T-cell (primary cell): ENCODE measurements at regions not wholly inside any gene's neighbourhood (a gene's known extent, or its start where the extent isn't known, plus 50 kb on each side); places are given as distances from the start of the nearest gene placed in this dataset.
A peak's percentile ranks its signal among the peaks of the same experiment; 100 is the strongest.

ENCODE experiments used
- ATAC-seq, 4 experiments: fragments of 200-7000 bp in 3 of 4; fragments of 150-1000 bp in 1 of 4; cut with Tn5 transposase; replicated peaks in 1 of 4; 1 replicate in 3 of 4; 2 replicates in 1 of 4; pipeline ENCODE4 v1.10.0; 2021; ENCODE audit warnings: moderate library complexity in 3 of 4, mild to moderate bottlenecking in 2 of 4, moderate number of reproducible peaks in 1 of 4
- CTCF ChIA-PET, 2 donors: fragments of 300-600 bp; sonication (Branson Sonifier 250); formaldehyde crosslinking; loops; one replicate each; lab custom pipeline; 2022; ENCODE audit warnings: antibody characterized with exemption in 2 of 2; lab: Charles Lee
- POLR2A ChIA-PET, 2 donors: fragments of 300-600 bp; sonication (Branson Sonifier 250); formaldehyde crosslinking; loops; one replicate each; lab custom pipeline; 2022; ENCODE audit warnings: antibody characterized with exemption in 2 of 2; lab: Charles Lee
- DNase-seq, 35 experiments: peaks; one replicate each; pipeline versions ENCODE4 v3.0.0 to v3.0.0-alpha.2; 2013 to 2023
- H3K27ac ChIP-seq: one replicate; pipeline ENCODE4 v1.5.1; 2013; ENCODE audit warnings: low read length
- H3K27me3 ChIP-seq, 2 experiments: replicated peaks in 1 of 2; 1 replicate in 1 of 2; 2 replicates in 1 of 2; pipeline versions ENCODE4 v1.6.1 to v1.7.0; 2013; ENCODE audit warnings: low read length in 1 of 2, mixed read lengths in 1 of 2; ENCODE audit not compliant: control insufficient read depth in 2 of 2, insufficient read depth in 2 of 2; ENCODE audit errors: extremely low read depth in 1 of 2
- H3K36me3 ChIP-seq, 2 donors: 1 replicate in 1 of 2; 2 replicates in 1 of 2; pipeline versions ENCODE4 v1.6.1 to v1.7.0; 2013; ENCODE audit warnings: low read length in 1 of 2; ENCODE audit not compliant: control insufficient read depth in 2 of 2, insufficient read depth in 1 of 2; ENCODE audit errors: extremely low read depth in 1 of 2
- H3K4me1 ChIP-seq, 2 experiments: 1 replicate in 1 of 2; 2 replicates in 1 of 2; pipeline versions ENCODE4 v1.6.1 to v1.7.0; 2013; ENCODE audit warnings: low read length in 2 of 2, mixed read lengths in 1 of 2; ENCODE audit not compliant: insufficient read depth in 2 of 2, control insufficient read depth in 1 of 2; ENCODE audit errors: extremely low read depth in 1 of 2
- H3K4me3 ChIP-seq, 2 donors: 1 replicate in 1 of 2; 2 replicates in 1 of 2; pipeline versions ENCODE4 v1.5.1 to v1.7.0; 2013; ENCODE audit warnings: mild to moderate bottlenecking in 2 of 2, low read length in 1 of 2, moderate library complexity in 1 of 2; ENCODE audit not compliant: control insufficient read depth in 1 of 2; ENCODE audit errors: extremely low read depth in 1 of 2
- H3K9me3 ChIP-seq: 2 replicates; pipeline ENCODE4 v1.7.0; 2013
- H3K27ac Mint-ChIP-seq, 2 donors: one replicate each; pipeline ENCODE4 v1.8.0; 2020 to 2021; ENCODE audit warnings: mild to moderate bottlenecking in 2 of 2, mixed read lengths in 2 of 2
- H3K27me3 Mint-ChIP-seq, 2 donors: one replicate each; pipeline ENCODE4 v1.8.0; 2021 to 2022; ENCODE audit warnings: mixed read lengths in 2 of 2
- H3K36me3 Mint-ChIP-seq: one replicate; pipeline ENCODE4 v1.8.0; 2021; ENCODE audit warnings: mixed read lengths
- H3K4me1 Mint-ChIP-seq, 3 donors: one replicate each; pipeline ENCODE4 v1.8.0; 2020 to 2022; ENCODE audit warnings: mixed read lengths in 3 of 3, mild to moderate bottlenecking in 1 of 3
- H3K4me3 Mint-ChIP-seq, 3 donors: one replicate each; pipeline ENCODE4 v1.8.0; 2020 to 2022; ENCODE audit warnings: mild to moderate bottlenecking in 3 of 3, mixed read lengths in 3 of 3, moderate library complexity in 3 of 3
- H3K9me3 Mint-ChIP-seq, 3 donors: one replicate each; pipeline ENCODE4 v1.8.0; 2020 to 2022; ENCODE audit warnings: mixed read lengths in 3 of 3
- WGBS: methylation state at CpG from one replicate; pipeline ENCODE4 v1.1.5; 2013; ENCODE audit warnings: missing lambda C conversion rate; ENCODE audit not compliant: insufficient coverage; 5-methylcytosine and 5-hydroxymethylcytosine counted together

DNA sequence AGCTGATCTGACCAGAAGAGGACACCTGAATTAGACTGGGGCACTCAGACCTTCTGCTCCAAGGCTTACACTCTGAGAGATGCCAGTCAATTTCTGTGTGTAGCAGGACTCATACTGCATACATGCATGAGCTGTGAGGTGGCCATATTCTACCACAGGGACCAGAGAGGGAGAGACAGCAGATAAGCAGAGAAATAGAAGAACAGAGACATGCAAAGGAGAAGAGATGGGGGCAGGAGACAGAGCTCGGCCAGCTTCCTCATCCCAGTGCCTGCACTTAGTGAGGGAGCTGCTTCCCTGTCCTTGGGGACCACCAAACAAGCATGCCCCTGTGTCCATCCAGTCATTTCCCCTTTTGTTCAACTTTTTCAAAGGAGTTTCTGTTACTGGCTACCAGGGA lies 73.9 kb upstream of the ALK start:
- no peaks in the 10 kb centered on the region for H3K36me3 ChIP-seq
- no peak overlapping the region for H3K27ac ChIP-seq
- no CpG with 5 or more reads among the region's 1 CpG for WGBS
- DNase-seq = no peak
- Mint-ChIP-seq H3K36me3 (no peaks in the 10 kb centered on the region), H3K4me1 (peaks cover 0 to 4% (median 0%) of the 10 kb centered on the region in 3 donors), H3K9me3 (peaks cover 4 to 14% (median 12%) of the 10 kb centered on the region in 3 donors), H3K27me3 (peaks cover 25 to 28% of the 10 kb centered on the region in 2 donors), H3K27ac (no peak overlapping the region), H3K4me3 (no peak overlapping the region)
- H3K4me1 ChIP-seq = no peaks in the 10 kb centered on the region
- ATAC-seq = no peak
- H3K4me3 ChIP-seq = no peak overlapping the region
- peaks cover 3 to 12% of the 10 kb centered on the region in 2 experiments for H3K27me3 ChIP-seq
- POLR2A ChIA-PET = no interaction called here
- CTCF ChIA-PET = no interaction called here
- peaks cover 2% of the 10 kb centered on the region for H3K9me3 ChIP-seq

DNA sequence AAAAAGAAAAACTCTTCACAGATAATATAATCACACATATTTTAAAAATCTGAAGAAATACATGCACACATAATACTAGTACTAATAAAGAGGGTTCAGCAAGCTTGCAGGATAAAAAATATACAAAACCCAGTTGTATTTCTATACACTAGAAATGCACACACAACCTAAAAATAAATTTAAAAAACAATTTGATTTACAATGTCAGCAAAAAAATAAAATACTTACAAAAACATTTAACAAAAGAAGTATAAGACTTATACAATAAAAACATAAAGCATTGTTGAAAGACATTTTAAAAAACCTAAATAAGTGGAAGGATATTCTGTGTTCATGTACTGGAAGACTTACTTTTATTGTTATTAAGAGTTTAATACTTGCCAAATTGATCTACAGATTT lies 81.7 kb upstream of the ALK start:
- peaks cover 2% of the 10 kb centered on the region for H3K9me3 ChIP-seq
- Mint-ChIP-seq H3K36me3 (no peaks in the 10 kb centered on the region), H3K27me3 (peaks cover 0 to 8% of the 10 kb centered on the region in 2 donors), H3K27ac (no peak overlapping the region), H3K4me1 (no peaks in the 10 kb centered on the region), H3K4me3 (no peak overlapping the region), H3K9me3 (peaks cover 4 to 10% (median 10%) of the 10 kb centered on the region in 3 donors)
- ATAC-seq = no peak
- H3K4me3 ChIP-seq = no peak overlapping the region
- no peak overlapping the region for H3K27ac ChIP-seq
- H3K36me3 ChIP-seq = no peaks in the 10 kb centered on the region
- H3K27me3 ChIP-seq = no peaks in the 10 kb centered on the region
- no peak for DNase-seq
- POLR2A ChIA-PET = no interaction called here
- CTCF ChIA-PET = interaction anchor here in 1 of 2 donors (0.9 kb wide), 1 partner anchor 1520 kb away, joined by 3 read pairs; no protein-coding TSS in a partner anchor
- no peaks in the 10 kb centered on the region for H3K4me1 ChIP-seq

DNA sequence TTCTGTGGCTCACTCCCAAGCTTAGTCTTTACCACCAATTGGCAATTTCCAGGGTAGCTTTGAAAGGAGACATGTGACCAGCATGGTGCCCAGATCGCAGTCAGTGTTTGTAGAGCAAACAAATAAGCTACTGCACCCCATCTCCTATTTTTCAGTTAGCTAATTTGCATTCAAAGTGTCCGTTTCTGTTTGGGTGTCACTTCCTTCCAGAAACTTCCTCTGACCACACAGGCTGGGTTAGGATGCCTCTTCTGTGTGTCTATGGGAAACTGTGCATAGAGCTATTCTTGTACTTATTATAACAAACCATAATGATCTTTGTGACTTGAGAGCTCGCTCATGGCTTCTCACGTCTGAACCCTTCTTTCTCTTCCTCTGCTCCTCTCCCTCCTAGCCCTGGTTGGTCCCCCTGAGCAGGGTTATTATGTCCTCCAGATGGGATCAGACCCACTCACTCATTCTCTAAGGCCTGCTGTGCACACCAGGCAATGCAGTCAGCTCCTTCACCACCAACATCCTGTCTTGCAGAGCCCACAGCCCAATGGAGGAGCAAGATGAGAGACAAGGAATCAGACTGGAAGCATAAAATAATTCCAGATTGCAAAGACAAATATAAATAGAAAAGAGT lies 101.2 kb upstream of the ALK start:
- Mint-ChIP-seq H3K4me1 (no peaks in the 10 kb centered on the region), H3K9me3 (no peaks in the 10 kb centered on the region), H3K27me3 (peaks cover 4 to 7% of the 10 kb centered on the region in 2 donors), H3K4me3 (no peak overlapping the region), H3K27ac (no peak overlapping the region), H3K36me3 (no peaks in the 10 kb centered on the region)
- CTCF ChIA-PET = no interaction called here
- H3K27ac ChIP-seq = no peak overlapping the region
- H3K4me3 ChIP-seq = no peak overlapping the region
- peaks cover 0 to 7% of the 10 kb centered on the region in 2 experiments for H3K27me3 ChIP-seq
- H3K36me3 ChIP-seq = no peaks in the 10 kb centered on the region
- H3K4me1 ChIP-seq = no peaks in the 10 kb centered on the region
- DNase-seq (no peak), ATAC-seq (no peak)
- POLR2A ChIA-PET = interaction anchor here in 1 of 2 donors (0.5 kb wide), 1 partner anchor 55 kb away, joined by 3 read pairs; no protein-coding TSS in a partner anchor
- 72% methylated on average over 2 of the region's 4 CpGs for WGBS
- H3K9me3 ChIP-seq = no peaks in the 10 kb centered on the region

DNA sequence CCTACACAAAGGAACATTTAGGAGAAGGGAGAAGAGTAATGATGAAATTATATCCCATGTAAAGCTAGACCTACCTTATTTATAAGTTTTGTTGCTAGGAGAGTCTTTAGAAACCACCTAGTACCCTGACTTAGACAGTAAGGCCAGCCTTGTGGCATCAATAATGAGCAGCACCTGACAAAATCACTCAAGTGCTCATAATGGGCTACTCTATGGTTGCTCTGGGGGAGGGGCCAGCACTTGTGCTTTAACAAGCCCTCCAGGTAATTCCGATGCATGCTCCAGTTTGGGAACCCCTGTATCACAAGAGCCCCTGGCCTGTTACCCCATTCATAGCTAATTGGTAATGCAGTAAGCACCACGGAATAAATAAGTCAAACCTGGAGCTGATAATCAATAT lies 102.9 kb upstream of the ALK start:
- CTCF ChIA-PET = no interaction called here
- H3K27ac ChIP-seq = no peak overlapping the region
- no peaks in the 10 kb centered on the region for H3K9me3 ChIP-seq
- Mint-ChIP-seq H3K4me3 (no peak overlapping the region), H3K36me3 (no peaks in the 10 kb centered on the region), H3K4me1 (no peaks in the 10 kb centered on the region), H3K27me3 (peaks cover 6 to 7% of the 10 kb centered on the region in 2 donors), H3K9me3 (no peaks in the 10 kb centered on the region), H3K27ac (no peak overlapping the region)
- 83% methylated on average over 2 of the region's 2 CpGs for WGBS
- H3K4me1 ChIP-seq = no peaks in the 10 kb centered on the region
- peaks cover 0 to 7% of the 10 kb centered on the region in 2 experiments for H3K27me3 ChIP-seq
- ATAC-seq (no peak), DNase-seq (no peak)
- no peaks in the 10 kb centered on the region for H3K36me3 ChIP-seq
- POLR2A ChIA-PET = no interaction called here
- no peak overlapping the region for H3K4me3 ChIP-seq

DNA sequence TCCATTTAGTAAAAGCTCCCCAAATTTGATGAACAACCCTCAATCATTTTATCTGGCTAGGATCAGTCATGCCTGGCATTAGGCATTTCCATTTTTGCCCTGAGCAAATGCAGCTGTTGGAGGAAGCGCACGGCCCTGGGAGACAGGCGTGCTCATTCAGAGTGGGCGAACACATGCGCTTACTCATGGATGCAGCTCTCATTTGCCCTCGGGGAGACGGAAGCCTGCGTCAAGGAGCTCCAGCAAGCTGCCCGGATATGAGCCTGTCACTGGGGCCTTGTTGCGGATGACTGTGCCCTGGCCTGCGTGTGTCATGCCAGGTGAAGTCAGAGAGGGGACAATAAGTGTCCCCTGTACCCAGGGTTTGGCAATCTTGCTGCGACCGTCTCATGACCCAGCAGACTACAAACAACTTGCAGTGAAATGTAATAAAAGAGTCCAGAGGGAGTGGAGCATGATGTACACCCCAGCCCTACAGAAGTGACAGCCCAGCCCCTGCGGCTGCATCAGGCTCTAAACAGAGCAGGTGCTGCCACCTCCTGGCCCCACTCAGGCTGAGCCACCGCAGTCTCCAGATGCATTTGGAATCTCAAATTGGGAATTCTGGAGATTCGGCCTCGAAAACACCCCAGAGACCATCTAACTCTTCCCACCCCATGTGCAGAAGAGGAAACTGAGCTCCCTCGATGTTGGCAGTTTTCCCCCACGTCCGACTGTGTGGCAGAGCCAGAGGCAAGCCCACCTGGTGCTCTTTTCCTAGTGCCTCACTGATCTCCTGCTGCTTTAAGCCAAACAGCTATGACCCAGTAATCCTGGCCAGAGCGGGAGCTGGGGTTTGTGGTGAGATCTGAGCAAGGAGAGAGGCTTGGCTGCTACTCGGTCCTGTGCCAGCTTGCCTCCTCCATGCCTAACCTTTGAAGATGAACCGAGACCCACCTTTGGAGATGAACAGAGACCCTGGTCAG lies 105.0 kb upstream of the ALK start:
- no peak for ATAC-seq
- no peak overlapping the region for H3K4me3 ChIP-seq
- no peak overlapping the region for H3K4me3 Mint-ChIP-seq
- ChIA-PET POLR2A (no interaction called here), CTCF (no interaction called here)
- no peak overlapping the region for H3K27ac Mint-ChIP-seq
- no peaks in the 10 kb centered on the region for H3K4me1 Mint-ChIP-seq
- WGBS = 69% methylated on average over 17 of the region's 23 CpGs
- H3K27ac ChIP-seq = no peak overlapping the region
- no peaks in the 10 kb centered on the region for H3K9me3 ChIP-seq
- no peaks in the 10 kb centered on the region for H3K4me1 ChIP-seq
- H3K36me3 Mint-ChIP-seq = no peaks in the 10 kb centered on the region
- DNase-seq = peak in 1 of 35 experiments; percentile 4
- H3K27me3 Mint-ChIP-seq = peaks cover 11 to 17% of the 10 kb centered on the region in 2 donors
- peaks cover 0 to 7% of the 10 kb centered on the region in 2 experiments for H3K27me3 ChIP-seq
- no peaks in the 10 kb centered on the region for H3K36me3 ChIP-seq
- no peaks in the 10 kb centered on the region for H3K9me3 Mint-ChIP-seq

DNA sequence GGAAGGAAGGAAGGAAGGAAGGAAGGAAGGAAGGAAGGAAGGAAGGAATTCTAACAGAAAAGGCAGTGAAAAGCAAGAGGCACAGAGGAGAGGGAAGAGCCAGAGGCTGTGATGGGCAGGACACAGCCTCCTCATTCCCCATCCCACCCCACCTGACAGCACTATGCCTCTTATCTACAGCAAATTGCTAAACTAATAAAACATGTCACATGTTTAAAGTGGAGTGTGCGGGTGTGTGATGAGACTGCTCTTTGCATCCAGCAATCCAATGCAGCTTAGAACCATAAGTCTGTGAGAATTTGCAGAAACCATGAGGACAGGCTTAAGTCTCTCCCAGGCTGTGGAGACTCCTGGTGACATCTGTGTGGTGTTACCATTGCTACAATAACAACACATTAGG lies 108.4 kb upstream of the ALK start:
- Mint-ChIP-seq H3K4me1 (no peaks in the 10 kb centered on the region), H3K9me3 (no peaks in the 10 kb centered on the region), H3K4me3 (no peak overlapping the region), H3K36me3 (no peaks in the 10 kb centered on the region), H3K27me3 (peaks cover 14 to 22% of the 10 kb centered on the region in 2 donors), H3K27ac (no peak overlapping the region)
- H3K9me3 ChIP-seq = no peaks in the 10 kb centered on the region
- no peak overlapping the region for H3K4me3 ChIP-seq
- ATAC-seq (no peak), DNase-seq (no peak)
- H3K4me1 ChIP-seq = no peaks in the 10 kb centered on the region
- H3K27ac ChIP-seq = no peak overlapping the region
- POLR2A ChIA-PET = no interaction called here
- peaks cover 0 to 9% of the 10 kb centered on the region in 2 experiments for H3K27me3 ChIP-seq
- no peaks in the 10 kb centered on the region for H3K36me3 ChIP-seq
- WGBS = no CpG with 5 or more reads among the region's 1 CpG
- CTCF ChIA-PET = no interaction called here
